ENCODE measurements at regions not wholly inside any gene's neighbourhood (a gene's known extent, or its start where the extent isn't known, plus 50 kb on each side); places are given as distances from the start of the nearest gene placed in this dataset.
"Not testable (repeated sequence)": the region's sequence is repeated elsewhere in the genome, so short reads cannot be mapped to it uniquely, and the experiment has no call there.

GRCh38 chr18:60180671-60181070 lies 191.9 kb downstream of the MC4R start:
- H3K4me3 ChIP-seq: no peak overlapping the region
- no peak overlapping the region for H3K27ac ChIP-seq
- TF ChIP-seq CTCF (IDR thresholded peaks at IDR 0.05): no peak
- no peaks in the 10 kb centered on the region for H3K4me1 ChIP-seq (ENCODE audit: control insufficient read depth in 1 of 2, low read depth in 2 of 2)
- no peaks in the 10 kb centered on the region for H3K9me3 ChIP-seq
- ATAC-seq (ENCODE audit: insufficient number of reproducible peaks, low FRiP score, low read depth) (no peak), DNase-seq (ENCODE audit: low spot score) (no peak)
- H3K27me3 ChIP-seq (replicated peaks; ENCODE audit: insufficient read depth): no peaks in the 10 kb centered on the region
- no peaks in the 10 kb centered on the region for H3K36me3 ChIP-seq

- not testable (repeated sequence) for H3K27ac ChIP-seq; H3K9me3 ChIP-seq; DNase-seq (ENCODE audit: low spot score); H3K4me3 ChIP-seq; H3K4me1 ChIP-seq (ENCODE audit: control insufficient read depth in 1 of 2, low read depth in 2 of 2); H3K27me3 ChIP-seq (replicated peaks; ENCODE audit: insufficient read depth); H3K36me3 ChIP-seq; ATAC-seq (ENCODE audit: insufficient number of reproducible peaks, low FRiP score, low read depth)
These were observed 194.4 kb downstream of the MC4R start for GRCh38 chr18:60178224-60178623.

DNA sequence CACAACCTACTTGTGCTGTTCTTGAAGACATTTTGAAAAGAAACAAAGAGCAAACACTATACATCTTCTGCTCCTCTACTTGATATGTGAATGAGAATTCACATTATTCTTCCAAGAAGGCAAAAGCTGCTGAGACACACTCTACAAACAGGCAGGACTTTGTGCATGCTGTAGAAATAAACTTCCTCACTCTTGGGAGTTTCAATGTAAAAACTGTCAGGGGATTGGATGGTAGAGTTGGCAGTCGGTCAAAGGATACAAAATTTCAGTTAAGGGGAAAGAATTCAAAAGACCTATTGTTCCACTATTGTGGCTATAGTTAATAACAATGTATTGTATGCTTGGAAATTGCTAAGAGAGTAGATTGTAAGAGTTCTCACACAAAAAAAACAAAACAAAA lies 196.3 kb downstream of the MC4R start:
- DNase-seq (ENCODE audit: low spot score) (no peak), ATAC-seq (ENCODE audit: insufficient number of reproducible peaks, low FRiP score, low read depth) (no peak)
- H3K27ac ChIP-seq: no peak overlapping the region
- no peaks in the 10 kb centered on the region for H3K27me3 ChIP-seq (replicated peaks; ENCODE audit: insufficient read depth)
- no peaks in the 10 kb centered on the region for H3K4me1 ChIP-seq (ENCODE audit: control insufficient read depth in 1 of 2, low read depth in 2 of 2)
- no peak for TF ChIP-seq CTCF (IDR thresholded peaks at IDR 0.05)
- no peak overlapping the region for H3K4me3 ChIP-seq
- H3K36me3 ChIP-seq: no peaks in the 10 kb centered on the region
- H3K9me3 ChIP-seq: no peaks in the 10 kb centered on the region

- no peak for TF ChIP-seq CTCF (IDR thresholded peaks at IDR 0.05)
- DNase-seq (ENCODE audit: low spot score) (no peak), ATAC-seq (ENCODE audit: insufficient number of reproducible peaks, low FRiP score, low read depth) (no peak)
- H3K4me1 ChIP-seq (ENCODE audit: control insufficient read depth in 1 of 2, low read depth in 2 of 2): no peaks in the 10 kb centered on the region
- no peak overlapping the region for H3K27ac ChIP-seq
- no peaks in the 10 kb centered on the region for H3K9me3 ChIP-seq
- no peaks in the 10 kb centered on the region for H3K36me3 ChIP-seq
- no peaks in the 10 kb centered on the region for H3K27me3 ChIP-seq (replicated peaks; ENCODE audit: insufficient read depth)
- no peak overlapping the region for H3K4me3 ChIP-seq
These were observed 197.7 kb downstream of the MC4R start for GRCh38 chr18:60174832-60175231.

DNA sequence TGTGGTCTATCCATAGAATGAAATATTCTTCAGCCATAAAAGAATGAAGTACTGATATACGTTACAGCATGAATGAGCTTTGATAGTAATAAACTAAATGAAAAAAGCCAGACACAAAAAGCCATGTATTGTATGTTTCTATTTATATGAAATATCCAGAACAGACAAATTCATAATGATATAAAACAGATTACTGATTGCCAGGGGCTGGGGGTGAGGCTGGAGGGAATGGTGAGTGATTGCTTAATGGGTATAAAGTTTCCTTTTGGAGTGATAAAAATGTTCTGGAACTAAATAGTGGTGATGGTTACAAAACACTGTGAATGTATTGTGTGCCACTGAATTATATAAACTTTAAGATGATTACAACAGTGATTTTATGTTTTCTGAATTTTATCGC lies 200.5 kb downstream of the MC4R start:
- Histone ChIP-seq H3K36me3 (no peaks in the 10 kb centered on the region), H3K27ac (no peak overlapping the region), H3K4me3 (no peak overlapping the region), H3K4me1 (ENCODE audit: control insufficient read depth in 1 of 2, low read depth in 2 of 2) (no peaks in the 10 kb centered on the region), H3K9me3 (no peaks in the 10 kb centered on the region), H3K27me3 (replicated peaks; ENCODE audit: insufficient read depth) (no peaks in the 10 kb centered on the region)
- ATAC-seq (ENCODE audit: insufficient number of reproducible peaks, low FRiP score, low read depth) (no peak), DNase-seq (ENCODE audit: low spot score) (no peak)
- no peak for TF ChIP-seq CTCF (IDR thresholded peaks at IDR 0.05)

DNA sequence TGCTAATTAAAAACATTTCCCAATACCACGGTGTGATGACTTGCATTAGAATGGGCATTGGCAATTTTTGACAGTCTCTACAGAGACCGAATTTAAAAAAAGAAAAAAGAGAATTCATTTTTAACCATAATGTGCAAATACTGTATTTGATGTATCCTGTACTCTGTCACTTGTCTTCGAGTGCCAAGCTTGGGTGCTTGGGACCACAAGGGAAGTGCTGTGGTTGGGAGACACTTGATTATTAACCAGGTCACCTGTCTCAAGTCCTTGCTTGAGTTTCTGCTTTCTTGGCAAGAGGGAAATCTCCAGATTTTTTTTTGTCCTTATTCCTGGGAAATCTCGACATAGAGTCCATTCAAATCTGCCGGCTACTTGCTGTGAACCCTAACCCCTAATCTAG lies 209.0 kb downstream of the MC4R start:
- Histone ChIP-seq H3K4me3 (no peak overlapping the region), H3K4me1 (ENCODE audit: control insufficient read depth in 1 of 2, low read depth in 2 of 2) (no peaks in the 10 kb centered on the region), H3K9me3 (no peaks in the 10 kb centered on the region), H3K27me3 (replicated peaks; ENCODE audit: insufficient read depth) (no peaks in the 10 kb centered on the region), H3K27ac (no peak overlapping the region), H3K36me3 (no peaks in the 10 kb centered on the region)
- DNase-seq (ENCODE audit: low spot score) (no peak), ATAC-seq (ENCODE audit: insufficient number of reproducible peaks, low FRiP score, low read depth) (no peak)
- TF ChIP-seq CTCF (IDR thresholded peaks at IDR 0.05): no peak
